ENCODE measurements at regions not wholly inside any gene's neighbourhood (a gene's known extent, or its start where the extent isn't known, plus 50 kb on each side); places are given as distances from the start of the nearest gene placed in this dataset.

DNA sequence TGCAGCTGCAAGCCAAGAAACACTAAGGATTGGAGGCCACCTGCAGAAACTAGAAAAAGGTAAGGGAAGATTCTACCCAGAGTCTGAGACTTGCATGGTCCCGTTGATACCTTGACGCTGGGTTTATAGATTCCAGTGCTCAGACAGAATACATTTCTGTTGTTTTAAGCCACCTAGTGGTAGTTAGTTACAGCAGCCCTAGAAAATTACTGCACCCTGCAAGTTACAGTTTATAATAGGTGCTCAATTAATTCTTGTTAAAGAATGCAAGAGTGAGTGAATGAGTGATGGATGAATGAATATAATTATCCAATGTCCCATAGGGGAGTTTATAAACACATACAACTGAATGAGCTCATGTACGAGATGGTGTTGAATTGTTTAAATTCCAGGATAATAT lies 453.1 kb upstream of the SLC35B3 start:
- Mint-ChIP-seq H3K9me3 (peaks cover 0 to 3% (median 0%) of the 10 kb centered on the region in 11 donors), H3K27ac (no peak overlapping the region), H3K36me3 (no peaks in the 10 kb centered on the region), H3K27me3 (peaks cover 0 to 4% (median 0%) of the 10 kb centered on the region in 5 donors), H3K4me1 (no peaks in the 10 kb centered on the region), H3K4me3 (no peak overlapping the region)
- no peaks in the 10 kb centered on the region for H3K27me3 ChIP-seq (ENCODE audit: control insufficient read depth in 2 of 2, insufficient read depth in 2 of 2, low read length in 2 of 2)
- no peaks in the 10 kb centered on the region for H3K36me3 ChIP-seq (ENCODE audit: control insufficient read depth in 2 of 3, insufficient read depth in 3 of 3, low read length in 3 of 3)
- H3K4me1 ChIP-seq (ENCODE audit: control insufficient read depth in 2 of 2, insufficient read depth in 2 of 2, low read length in 2 of 2) = no peaks in the 10 kb centered on the region
- intact Hi-C loops (cut with micrococcal nuclease) = no loop called here
- no peak for ATAC-seq
- no peak overlapping the region for H3K27ac ChIP-seq (ENCODE audit: low read depth, low read length)
- no peaks in the 10 kb centered on the region for H3K9me3 ChIP-seq (ENCODE audit: control insufficient read depth in 2 of 3, low read length in 3 of 3)
- POLR2A ChIA-PET = no interaction called here
- DNase-seq = no peak
- no peak overlapping the region for H3K4me3 ChIP-seq (ENCODE audit: low read length)
- CTCF ChIA-PET = no interaction called here

DNA sequence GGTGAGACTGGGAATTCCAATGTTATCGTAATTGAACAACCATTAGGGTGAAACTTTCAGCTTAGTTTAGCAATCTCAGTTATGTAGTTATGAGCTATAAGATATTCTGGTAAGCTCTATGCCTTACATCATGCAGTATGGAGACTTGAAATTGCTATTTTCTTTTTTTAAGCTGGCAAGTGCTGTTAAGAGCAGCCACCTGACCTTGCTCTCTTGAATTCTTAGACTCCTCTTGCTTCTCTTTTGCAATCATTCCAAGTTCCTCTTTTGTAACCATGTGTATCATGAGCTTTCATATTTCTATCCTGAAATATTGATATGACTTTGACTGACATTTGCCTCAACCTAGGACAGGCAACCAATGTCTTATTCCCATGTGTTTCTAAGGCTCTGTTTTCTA lies 446.3 kb upstream of the SLC35B3 start:
- Mint-ChIP-seq H3K4me1 (peaks cover 0 to 1% (median 0%) of the 10 kb centered on the region in 7 donors), H3K4me3 (no peak overlapping the region), H3K9me3 (peaks cover 0 to 10% (median 1%) of the 10 kb centered on the region in 11 donors), H3K27ac (no peak overlapping the region), H3K36me3 (no peaks in the 10 kb centered on the region), H3K27me3 (peaks cover 0 to 8% (median 2%) of the 10 kb centered on the region in 5 donors)
- Histone ChIP-seq H3K27ac (ENCODE audit: low read depth, low read length) (no peak overlapping the region), H3K4me1 (ENCODE audit: control insufficient read depth in 2 of 2, insufficient read depth in 2 of 2, low read length in 2 of 2) (no peaks in the 10 kb centered on the region), H3K4me3 (ENCODE audit: low read length) (no peak overlapping the region), H3K9me3 (ENCODE audit: control insufficient read depth in 2 of 3, low read length in 3 of 3) (no peaks in the 10 kb centered on the region), H3K27me3 (ENCODE audit: control insufficient read depth in 2 of 2, insufficient read depth in 2 of 2, low read length in 2 of 2) (no peaks in the 10 kb centered on the region), H3K36me3 (ENCODE audit: control insufficient read depth in 2 of 3, insufficient read depth in 3 of 3, low read length in 3 of 3) (no peaks in the 10 kb centered on the region)
- ChIA-PET CTCF (no interaction called here), POLR2A (no interaction called here)
- intact Hi-C loops (cut with micrococcal nuclease) = no loop called here
- ATAC-seq (no peak), DNase-seq (no peak)

DNA sequence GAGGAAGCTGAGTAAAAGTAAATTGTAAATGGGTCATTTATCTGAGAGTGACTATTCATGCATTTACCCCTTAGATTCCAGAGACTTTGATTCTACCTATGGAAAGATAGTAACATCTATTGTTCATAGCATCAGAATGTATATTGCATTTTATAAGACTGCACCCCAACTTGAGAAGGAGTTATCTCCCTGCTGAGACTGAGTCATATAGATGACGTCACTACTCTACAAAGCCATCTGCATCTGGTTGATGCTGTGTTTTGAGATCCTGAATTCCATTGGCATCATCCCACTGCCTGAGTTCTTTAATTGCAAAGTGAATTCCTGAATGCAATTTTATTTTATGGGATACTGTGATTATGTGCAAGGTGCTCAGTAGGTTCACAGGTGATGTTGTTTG lies 444.0 kb upstream of the SLC35B3 start:
- CTCF ChIA-PET = no interaction called here
- H3K4me3 Mint-ChIP-seq = no peak overlapping the region
- H3K27ac Mint-ChIP-seq = no peak overlapping the region
- no peak overlapping the region for H3K4me3 ChIP-seq (ENCODE audit: low read length)
- peaks cover 0 to 1% (median 0%) of the 10 kb centered on the region in 7 donors for H3K4me1 Mint-ChIP-seq
- ATAC-seq = no peak
- no peak overlapping the region for H3K27ac ChIP-seq (ENCODE audit: low read depth, low read length)
- no peaks in the 10 kb centered on the region for H3K36me3 Mint-ChIP-seq
- no peaks in the 10 kb centered on the region for H3K36me3 ChIP-seq (ENCODE audit: control insufficient read depth in 2 of 3, insufficient read depth in 3 of 3, low read length in 3 of 3)
- DNase-seq = no peak
- H3K9me3 ChIP-seq (ENCODE audit: control insufficient read depth in 2 of 3, low read length in 3 of 3) = no peaks in the 10 kb centered on the region
- H3K4me1 ChIP-seq (ENCODE audit: control insufficient read depth in 2 of 2, insufficient read depth in 2 of 2, low read length in 2 of 2) = no peaks in the 10 kb centered on the region
- H3K27me3 Mint-ChIP-seq = peaks cover 0 to 9% (median 2%) of the 10 kb centered on the region in 5 donors
- POLR2A ChIA-PET = no interaction called here
- peaks cover 0 to 9% (median 1%) of the 10 kb centered on the region in 11 donors for H3K9me3 Mint-ChIP-seq
- no peaks in the 10 kb centered on the region for H3K27me3 ChIP-seq (ENCODE audit: control insufficient read depth in 2 of 2, insufficient read depth in 2 of 2, low read length in 2 of 2)
- intact Hi-C loops (cut with micrococcal nuclease) = no loop called here

DNA sequence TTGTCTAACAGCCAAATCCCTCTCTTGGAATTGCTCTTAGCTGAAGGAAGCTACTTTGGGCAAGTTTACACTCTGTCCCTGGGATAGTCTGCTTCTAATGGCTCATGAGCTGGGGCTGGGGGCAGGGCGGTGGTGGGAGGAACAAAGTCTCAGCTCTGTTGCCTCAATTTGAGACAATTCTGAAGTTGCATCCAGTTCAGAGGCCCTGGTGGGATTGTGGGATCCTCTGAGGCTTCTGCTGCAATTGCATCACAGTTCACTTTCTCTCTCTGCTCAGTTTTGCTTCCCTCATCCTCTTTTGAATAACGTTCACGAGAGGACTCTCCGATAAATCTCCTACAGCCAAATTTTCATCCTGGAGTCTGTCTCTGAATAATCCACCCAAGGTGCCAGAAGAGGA lies 440.6 kb upstream of the SLC35B3 start:
- no peaks in the 10 kb centered on the region for H3K36me3 ChIP-seq (ENCODE audit: control insufficient read depth in 2 of 3, insufficient read depth in 3 of 3, low read length in 3 of 3)
- Mint-ChIP-seq H3K4me3 (no peak overlapping the region), H3K36me3 (no peaks in the 10 kb centered on the region), H3K4me1 (peaks cover 0 to 1% (median 0%) of the 10 kb centered on the region in 7 donors), H3K9me3 (peaks cover 0 to 8% (median 0%) of the 10 kb centered on the region in 11 donors), H3K27me3 (peaks cover 0 to 9% (median 2%) of the 10 kb centered on the region in 5 donors), H3K27ac (no peak overlapping the region)
- CTCF ChIA-PET = no interaction called here
- no peak for ATAC-seq
- H3K4me1 ChIP-seq (ENCODE audit: control insufficient read depth in 2 of 2, insufficient read depth in 2 of 2, low read length in 2 of 2) = no peaks in the 10 kb centered on the region
- DNase-seq = no peak
- intact Hi-C loops (cut with micrococcal nuclease) = no loop called here
- no peak overlapping the region for H3K4me3 ChIP-seq (ENCODE audit: low read length)
- no peak overlapping the region for H3K27ac ChIP-seq (ENCODE audit: low read depth, low read length)
- no peaks in the 10 kb centered on the region for H3K9me3 ChIP-seq (ENCODE audit: control insufficient read depth in 2 of 3, low read length in 3 of 3)
- H3K27me3 ChIP-seq (ENCODE audit: control insufficient read depth in 2 of 2, insufficient read depth in 2 of 2, low read length in 2 of 2) = no peaks in the 10 kb centered on the region
- POLR2A ChIA-PET = no interaction called here

DNA sequence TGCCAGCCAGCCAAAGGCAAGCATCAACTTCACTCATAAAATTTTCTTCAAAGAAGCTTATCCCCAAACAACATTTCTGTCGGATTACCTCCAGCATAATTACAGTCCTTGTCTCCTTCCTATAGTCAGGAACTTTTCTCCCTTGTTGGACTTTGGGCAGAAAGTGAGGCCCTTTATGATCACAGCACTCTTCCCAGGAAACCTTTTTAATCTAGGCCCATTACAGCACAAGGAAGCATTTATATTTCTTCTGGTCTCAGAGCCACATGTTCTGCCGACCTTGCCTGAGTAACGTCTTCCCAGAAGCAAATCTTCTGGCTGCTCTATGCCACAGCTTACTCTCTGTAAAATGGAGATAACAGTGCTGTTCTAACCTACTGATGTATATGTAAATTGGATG lies 437.2 kb upstream of the SLC35B3 start:
- Mint-ChIP-seq H3K9me3 (peaks cover 0 to 5% (median 0%) of the 10 kb centered on the region in 11 donors), H3K36me3 (no peaks in the 10 kb centered on the region), H3K4me1 (no peaks in the 10 kb centered on the region), H3K27me3 (peaks cover 0 to 9% (median 0%) of the 10 kb centered on the region in 5 donors), H3K4me3 (no peak overlapping the region), H3K27ac (no peak overlapping the region)
- no peaks in the 10 kb centered on the region for H3K9me3 ChIP-seq (ENCODE audit: control insufficient read depth in 2 of 3, low read length in 3 of 3)
- H3K27me3 ChIP-seq (ENCODE audit: control insufficient read depth in 2 of 2, insufficient read depth in 2 of 2, low read length in 2 of 2) = no peaks in the 10 kb centered on the region
- DNase-seq = no peak
- H3K4me3 ChIP-seq (ENCODE audit: low read length) = no peak overlapping the region
- intact Hi-C loops (cut with micrococcal nuclease) = no loop called here
- ChIA-PET CTCF (no interaction called here), POLR2A (no interaction called here)
- ATAC-seq = no peak
- no peak overlapping the region for H3K27ac ChIP-seq (ENCODE audit: low read depth, low read length)
- H3K4me1 ChIP-seq (ENCODE audit: control insufficient read depth in 2 of 2, insufficient read depth in 2 of 2, low read length in 2 of 2) = no peaks in the 10 kb centered on the region
- H3K36me3 ChIP-seq (ENCODE audit: control insufficient read depth in 2 of 3, insufficient read depth in 3 of 3, low read length in 3 of 3) = no peaks in the 10 kb centered on the region

DNA sequence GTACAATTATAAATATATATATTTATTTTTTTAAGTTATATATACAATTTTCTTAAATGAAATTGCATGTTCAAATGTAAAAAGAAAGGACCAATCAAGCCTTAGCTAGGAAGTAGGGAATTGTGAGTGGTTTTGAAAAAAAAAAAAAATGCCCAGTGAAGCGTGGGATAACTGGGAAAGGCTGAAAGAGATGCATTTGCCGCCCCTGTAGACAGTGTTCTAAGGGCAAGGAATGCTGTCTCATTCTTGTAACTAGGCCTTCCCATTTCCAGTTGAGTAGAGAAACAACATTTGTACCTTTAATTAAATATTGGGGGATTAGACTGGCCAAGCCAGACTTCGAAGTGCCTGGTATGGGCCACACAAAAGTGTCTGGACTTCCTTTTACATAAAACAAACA lies 430.1 kb upstream of the SLC35B3 start:
- no peak overlapping the region for H3K27ac Mint-ChIP-seq
- POLR2A ChIA-PET = no interaction called here
- H3K9me3 Mint-ChIP-seq = peaks cover 0 to 2% (median 0%) of the 10 kb centered on the region in 11 donors
- no peaks in the 10 kb centered on the region for H3K4me1 Mint-ChIP-seq
- intact Hi-C loops (cut with micrococcal nuclease) = no loop called here
- DNase-seq (no peak), ATAC-seq (no peak)
- no peaks in the 10 kb centered on the region for H3K9me3 ChIP-seq (ENCODE audit: control insufficient read depth in 2 of 3, low read length in 3 of 3)
- no peaks in the 10 kb centered on the region for H3K27me3 ChIP-seq (ENCODE audit: control insufficient read depth in 2 of 2, insufficient read depth in 2 of 2, low read length in 2 of 2)
- H3K36me3 Mint-ChIP-seq = no peaks in the 10 kb centered on the region
- H3K27ac ChIP-seq (ENCODE audit: low read depth, low read length) = no peak overlapping the region
- no peak overlapping the region for H3K4me3 ChIP-seq (ENCODE audit: low read length)
- H3K4me3 Mint-ChIP-seq = no peak overlapping the region
- no peaks in the 10 kb centered on the region for H3K27me3 Mint-ChIP-seq
- no peaks in the 10 kb centered on the region for H3K36me3 ChIP-seq (ENCODE audit: control insufficient read depth in 2 of 3, insufficient read depth in 3 of 3, low read length in 3 of 3)
- CTCF ChIA-PET = no interaction called here
- H3K4me1 ChIP-seq (ENCODE audit: control insufficient read depth in 2 of 2, insufficient read depth in 2 of 2, low read length in 2 of 2) = no peaks in the 10 kb centered on the region

DNA sequence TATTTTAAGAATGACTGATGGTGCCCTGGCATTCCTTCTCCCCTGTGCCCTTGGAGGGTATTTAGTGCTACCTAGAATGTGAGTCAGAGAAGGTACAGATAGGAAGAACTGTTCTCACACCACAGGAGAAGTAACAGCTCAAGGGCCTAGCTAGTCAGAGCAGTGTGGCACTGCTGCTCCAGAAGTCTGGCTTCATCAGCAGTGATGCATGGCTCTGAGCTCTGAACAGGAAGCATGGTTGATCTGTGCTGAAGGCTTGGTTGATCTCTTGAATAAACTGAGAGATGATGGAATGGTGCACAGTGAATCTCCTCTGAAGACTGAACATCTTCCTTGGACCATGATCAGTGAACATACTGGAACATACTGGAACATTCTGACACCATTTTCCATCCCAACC lies 425.3 kb upstream of the SLC35B3 start:
- Mint-ChIP-seq H3K4me3 (no peak overlapping the region), H3K27ac (no peak overlapping the region), H3K9me3 (peaks cover 0 to 1% (median 0%) of the 10 kb centered on the region in 11 donors), H3K27me3 (no peaks in the 10 kb centered on the region), H3K36me3 (no peaks in the 10 kb centered on the region), H3K4me1 (no peaks in the 10 kb centered on the region)
- Histone ChIP-seq H3K9me3 (ENCODE audit: control insufficient read depth in 2 of 3, low read length in 3 of 3) (no peaks in the 10 kb centered on the region), H3K4me1 (ENCODE audit: control insufficient read depth in 2 of 2, insufficient read depth in 2 of 2, low read length in 2 of 2) (no peaks in the 10 kb centered on the region), H3K27me3 (ENCODE audit: control insufficient read depth in 2 of 2, insufficient read depth in 2 of 2, low read length in 2 of 2) (no peaks in the 10 kb centered on the region), H3K36me3 (ENCODE audit: control insufficient read depth in 2 of 3, insufficient read depth in 3 of 3, low read length in 3 of 3) (no peaks in the 10 kb centered on the region), H3K4me3 (ENCODE audit: low read length) (no peak overlapping the region), H3K27ac (ENCODE audit: low read depth, low read length) (no peak overlapping the region)
- ChIA-PET CTCF (no interaction called here), POLR2A (no interaction called here)
- intact Hi-C loops (cut with micrococcal nuclease) = no loop called here
- ATAC-seq (no peak), DNase-seq (no peak)
